Tibial nerve (tissue), 4 donors: ENCODE measurements at regions not wholly inside any gene's neighbourhood (a gene's known extent, or its start where the extent isn't known, plus 50 kb on each side); places are given as distances from the start of the nearest gene placed in this dataset.

ENCODE experiments used
- DNase-seq, 2 donors: peaks; one replicate each; pipeline ENCODE4 v3.0.0-alpha.2; 2019; ENCODE audit warnings: low spot score in 2 of 2
- H3K27ac ChIP-seq, 4 donors: fragments of 200-600 bp; sonication (generic) in 3 of 4; one replicate each; pipeline ENCODE4 v1.5.1; 2017 to 2019; ENCODE audit warnings: mild to moderate bottlenecking in 1 of 4
- H3K27me3 ChIP-seq, 2 donors: fragments of 200-600 bp; sonication (generic) in 1 of 2; one replicate each; pipeline versions ENCODE4 v1.5.1 to v1.6.0; 2017 to 2019
- H3K36me3 ChIP-seq, 3 donors: fragments of 200-600 bp; sonication (generic); one replicate each; pipeline ENCODE4 v1.5.1; 2018 to 2019
- H3K4me1 ChIP-seq, 4 donors: fragments of 200-600 bp; sonication (generic) in 3 of 4; one replicate each; pipeline ENCODE4 v1.5.1; 2017 to 2019
- H3K4me3 ChIP-seq, 4 donors: fragments of 200-600 bp; sonication (generic) in 3 of 4; one replicate each; pipeline ENCODE4 v1.5.1; 2017 to 2019; ENCODE audit warnings: mild to moderate bottlenecking in 1 of 4, moderate library complexity in 1 of 4
- H3K9me3 ChIP-seq, 4 donors: fragments of 200-600 bp; sonication (generic) in 3 of 4; one replicate each; pipeline ENCODE4 v1.5.1; 2017 to 2019
- CTCF ChIP-seq, 5 experiments: fragments of 200-600 bp in 3 of 5; fragments of 450-650 bp in 2 of 5; sonication (generic) in 3 of 5; IDR thresholded peaks; one replicate each; pipeline ENCODE4 v1.5.1; 2016 to 2019; ENCODE audit warnings: antibody characterized with exemption in 5 of 5, mild to moderate bottlenecking in 3 of 5, moderate library complexity in 2 of 5
- EP300 ChIP-seq, 2 donors: sonication (generic); formaldehyde crosslinking; IDR thresholded peaks; one replicate each; pipeline ENCODE4 v1.6.1; 2017; ENCODE audit warnings: antibody characterized with exemption in 2 of 2, mild to moderate bottlenecking in 1 of 2
- POLR2A ChIP-seq, 2 donors: fragments of 450-650 bp; IDR thresholded peaks; one replicate each; pipeline ENCODE4 v1.6.1; 2017; ENCODE audit warnings: antibody characterized with exemption in 2 of 2, mild to moderate bottlenecking in 2 of 2, moderate library complexity in 2 of 2
- WGBS, 2 donors: methylation state at CpG; one replicate each; pipeline ENCODE4 v1.1.5; 2018; 5-methylcytosine and 5-hydroxymethylcytosine counted together

GRCh38 chr1:228812961-228813360 is 77.7 kb downstream of the RHOU start:
- no peaks in the 10 kb centered on the region for H3K36me3 ChIP-seq
- H3K9me3 ChIP-seq: no peaks in the 10 kb centered on the region
- peaks cover 0 to 13% (median 8%) of the 10 kb centered on the region in 4 donors for H3K4me1 ChIP-seq
- H3K27me3 ChIP-seq: no peaks in the 10 kb centered on the region
- no peak for TF ChIP-seq POLR2A (IDR thresholded peaks at IDR 0.05)
- TF ChIP-seq CTCF (IDR thresholded peaks at IDR 0.05): no peak
- H3K4me3 ChIP-seq: no peak overlapping the region
- no peak overlapping the region for H3K27ac ChIP-seq
- no peak for DNase-seq

GRCh38 chr1:228814176-228814575 is 78.9 kb downstream of the RHOU start:
- peaks cover 0 to 13% (median 8%) of the 10 kb centered on the region in 4 donors for H3K4me1 ChIP-seq
- H3K9me3 ChIP-seq: no peaks in the 10 kb centered on the region
- TF ChIP-seq EP300 (IDR thresholded peaks at IDR 0.05) (no peak), CTCF (IDR thresholded peaks at IDR 0.05) (no peak), POLR2A (IDR thresholded peaks at IDR 0.05) (no peak)
- no peak for DNase-seq
- no peak overlapping the region for H3K4me3 ChIP-seq
- WGBS, 2 donors: 48 to 50% methylated on average over 4 of the region's 4 CpGs
- no peak overlapping the region for H3K27ac ChIP-seq
- H3K36me3 ChIP-seq: no peaks in the 10 kb centered on the region
- no peaks in the 10 kb centered on the region for H3K27me3 ChIP-seq

- WGBS, 2 donors: 67 to 86% methylated on average over 3 to 4 of the region's 7 CpGs
- H3K4me3 ChIP-seq: no peak overlapping the region
Measured at GRCh38 chr1:228818296-228818695, 83.0 kb downstream of the RHOU start.

GRCh38 chr1:228818928-228819630 is 83.8 kb downstream of the RHOU start:
- 76 to 86% methylated on average over 6 of the region's 6 CpGs for WGBS, 2 donors
- H3K36me3 ChIP-seq: no peaks in the 10 kb centered on the region
- no peaks in the 10 kb centered on the region for H3K9me3 ChIP-seq
- H3K4me3 ChIP-seq: no peak overlapping the region
- no peaks in the 10 kb centered on the region for H3K4me1 ChIP-seq
- TF ChIP-seq POLR2A (IDR thresholded peaks at IDR 0.05): no peak
- no peak for TF ChIP-seq EP300 (IDR thresholded peaks at IDR 0.05)
- no peak for TF ChIP-seq CTCF (IDR thresholded peaks at IDR 0.05)
- H3K27ac ChIP-seq: no peak overlapping the region
- no peak for DNase-seq
- H3K27me3 ChIP-seq: no peaks in the 10 kb centered on the region

More at GRCh38 chr1:228818296-228818695, 83.0 kb downstream of the RHOU start:
- H3K27ac ChIP-seq: no peak overlapping the region
- TF ChIP-seq CTCF (IDR thresholded peaks at IDR 0.05): no peak
- no peak for TF ChIP-seq EP300 (IDR thresholded peaks at IDR 0.05)
- TF ChIP-seq POLR2A (IDR thresholded peaks at IDR 0.05): no peak
- H3K9me3 ChIP-seq: no peaks in the 10 kb centered on the region
- no peaks in the 10 kb centered on the region for H3K27me3 ChIP-seq
- DNase-seq: no peak
- no peaks in the 10 kb centered on the region for H3K4me1 ChIP-seq
- no peaks in the 10 kb centered on the region for H3K36me3 ChIP-seq

- TF ChIP-seq EP300 (IDR thresholded peaks at IDR 0.05) (no peak), POLR2A (IDR thresholded peaks at IDR 0.05) (no peak), CTCF (IDR thresholded peaks at IDR 0.05) (no peak)
- no peaks in the 10 kb centered on the region for H3K9me3 ChIP-seq
- H3K4me3 ChIP-seq: no peak overlapping the region
- no peaks in the 10 kb centered on the region for H3K36me3 ChIP-seq
- H3K4me1 ChIP-seq: no peaks in the 10 kb centered on the region
- no peaks in the 10 kb centered on the region for H3K27me3 ChIP-seq
- WGBS, 2 donors: 70 to 72% methylated on average over 2 of the region's 2 CpGs
- no peak overlapping the region for H3K27ac ChIP-seq
- no peak for DNase-seq
Measured at GRCh38 chr1:228821252-228821651, 86.0 kb downstream of the RHOU start.
